Endothelial cell (in vitro differentiated cells): ENCODE measurements at regions not wholly inside any gene's neighbourhood (a gene's known extent, or its start where the extent isn't known, plus 50 kb on each side); places are given as distances from the start of the nearest gene placed in this dataset.
"Not testable (repeated sequence)": the region's sequence is repeated elsewhere in the genome, so short reads cannot be mapped to it uniquely, and the experiment has no call there.

Experiments
- DNase-seq: peaks from one replicate; pipeline ENCODE4 v3.0.0; 2021; ENCODE audit warnings: low spot score
- H3K27ac Mint-ChIP-seq: one replicate; pipeline ENCODE4 v1.8.0; 2021; ENCODE audit warnings: mixed read lengths, inconsistent platforms; ENCODE audit not compliant: unreplicated experiment
- H3K27me3 Mint-ChIP-seq: one replicate; pipeline ENCODE4 v1.8.0; 2021; ENCODE audit warnings: mild to moderate bottlenecking, moderate library complexity, mixed read lengths, inconsistent platforms; ENCODE audit not compliant: unreplicated experiment
- H3K36me3 Mint-ChIP-seq: one replicate; pipeline ENCODE4 v1.8.0; 2021; ENCODE audit warnings: mild to moderate bottlenecking, low read depth, mixed read lengths, inconsistent platforms; ENCODE audit not compliant: unreplicated experiment
- H3K4me1 Mint-ChIP-seq: one replicate; pipeline ENCODE4 v1.8.0; 2021; ENCODE audit warnings: mild to moderate bottlenecking, mixed read lengths, inconsistent platforms; ENCODE audit not compliant: unreplicated experiment
- H3K4me3 Mint-ChIP-seq: one replicate; pipeline ENCODE4 v1.8.0; 2021; ENCODE audit warnings: mild to moderate bottlenecking, mixed read lengths, inconsistent platforms; ENCODE audit not compliant: unreplicated experiment
- H3K9me3 Mint-ChIP-seq: one replicate; pipeline ENCODE4 v1.8.0; 2021; ENCODE audit warnings: mixed read lengths, inconsistent platforms; ENCODE audit not compliant: unreplicated experiment
- CTCF ChIP-seq: fragments of 200-600 bp; sonication (generic); IDR thresholded peaks from one replicate; pipeline ENCODE4 v1.5.0; 2021; ENCODE audit warnings: antibody characterized with exemption; ENCODE audit not compliant: unreplicated experiment

GRCh38 chr17:16878606-16879005, 93.3 kb downstream of the TNFRSF13B start:
- no peak overlapping the region for H3K27ac Mint-ChIP-seq

GRCh38 chr17:16878084-16878483, 93.8 kb downstream of the TNFRSF13B start:
- H3K27me3 Mint-ChIP-seq = peaks cover 2% of the 10 kb centered on the region
- no peak for DNase-seq
- H3K4me1 Mint-ChIP-seq = peaks cover 2% of the 10 kb centered on the region
- TF ChIP-seq CTCF = no peak
- H3K36me3 Mint-ChIP-seq = no peaks in the 10 kb centered on the region
- no peak overlapping the region for H3K4me3 Mint-ChIP-seq
- no peaks in the 10 kb centered on the region for H3K9me3 Mint-ChIP-seq
- no peak overlapping the region for H3K27ac Mint-ChIP-seq

More at GRCh38 chr17:16878606-16879005, 93.3 kb downstream of the TNFRSF13B start:
- no peak for DNase-seq
- Mint-ChIP-seq H3K4me1 (peaks cover 2% of the 10 kb centered on the region), H3K9me3 (no peaks in the 10 kb centered on the region), H3K27me3 (peaks cover 2% of the 10 kb centered on the region), H3K4me3 (no peak overlapping the region), H3K36me3 (no peaks in the 10 kb centered on the region)
- TF ChIP-seq CTCF = no peak

GRCh38 chr17:16877099-16877498, 94.8 kb downstream of the TNFRSF13B start:
- peaks cover 2% of the 10 kb centered on the region for H3K4me1 Mint-ChIP-seq
- DNase-seq = no peak
- TF ChIP-seq CTCF = no peak
- no peak overlapping the region for H3K27ac Mint-ChIP-seq
- H3K36me3 Mint-ChIP-seq = no peaks in the 10 kb centered on the region
- H3K27me3 Mint-ChIP-seq = peaks cover 1% of the 10 kb centered on the region
- no peak overlapping the region for H3K4me3 Mint-ChIP-seq
- no peaks in the 10 kb centered on the region for H3K9me3 Mint-ChIP-seq

- H3K9me3 Mint-ChIP-seq = no peaks in the 10 kb centered on the region
- no peak overlapping the region for H3K27ac Mint-ChIP-seq
- H3K27me3 Mint-ChIP-seq = peaks cover 4% of the 10 kb centered on the region
- DNase-seq = no peak
- no peaks in the 10 kb centered on the region for H3K36me3 Mint-ChIP-seq
- H3K4me1 Mint-ChIP-seq = peaks cover 6% of the 10 kb centered on the region
- H3K4me3 Mint-ChIP-seq = no peak overlapping the region
- no peak for TF ChIP-seq CTCF
Measured at GRCh38 chr17:16875662-16876061, 96.3 kb downstream of the TNFRSF13B start.

GRCh38 chr17:16874216-16874615, 97.7 kb downstream of the TNFRSF13B start:
- H3K4me3 Mint-ChIP-seq, H3K27me3 Mint-ChIP-seq, H3K4me1 Mint-ChIP-seq, DNase-seq, H3K27ac Mint-ChIP-seq, H3K36me3 Mint-ChIP-seq, H3K9me3 Mint-ChIP-seq: not testable (repeated sequence)
